ENCODE measurements at regions not wholly inside any gene's neighbourhood (a gene's known extent, or its start where the extent isn't known, plus 50 kb on each side); places are given as distances from the start of the nearest gene placed in this dataset.

- TF ChIP-seq, protein P1, sequence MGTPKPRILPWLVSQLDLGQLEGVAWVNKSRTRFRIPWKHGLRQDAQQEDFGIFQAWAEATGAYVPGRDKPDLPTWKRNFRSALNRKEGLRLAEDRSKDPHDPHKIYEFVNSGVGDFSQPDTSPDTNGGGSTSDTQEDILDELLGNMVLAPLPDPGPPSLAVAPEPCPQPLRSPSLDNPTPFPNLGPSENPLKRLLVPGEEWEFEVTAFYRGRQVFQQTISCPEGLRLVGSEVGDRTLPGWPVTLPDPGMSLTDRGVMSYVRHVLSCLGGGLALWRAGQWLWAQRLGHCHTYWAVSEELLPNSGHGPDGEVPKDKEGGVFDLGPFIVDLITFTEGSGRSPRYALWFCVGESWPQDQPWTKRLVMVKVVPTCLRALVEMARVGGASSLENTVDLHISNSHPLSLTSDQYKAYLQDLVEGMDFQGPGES (IDR thresholded peaks at IDR 0.05; ENCODE audit: low read depth, low read length) = no peak
- TF ChIP-seq ZBTB33 (IDR thresholded peaks at IDR 0.05; ENCODE audit: borderline replicate concordance, low read depth) = no peak
- no peak for TF ChIP-seq RXRA (IDR thresholded peaks at IDR 0.05; ENCODE audit: borderline replicate concordance, low read depth)
These were observed 530.6 kb downstream of the FUT8 start (continued) for GRCh38 chr14:65943150-65943549.

DNA sequence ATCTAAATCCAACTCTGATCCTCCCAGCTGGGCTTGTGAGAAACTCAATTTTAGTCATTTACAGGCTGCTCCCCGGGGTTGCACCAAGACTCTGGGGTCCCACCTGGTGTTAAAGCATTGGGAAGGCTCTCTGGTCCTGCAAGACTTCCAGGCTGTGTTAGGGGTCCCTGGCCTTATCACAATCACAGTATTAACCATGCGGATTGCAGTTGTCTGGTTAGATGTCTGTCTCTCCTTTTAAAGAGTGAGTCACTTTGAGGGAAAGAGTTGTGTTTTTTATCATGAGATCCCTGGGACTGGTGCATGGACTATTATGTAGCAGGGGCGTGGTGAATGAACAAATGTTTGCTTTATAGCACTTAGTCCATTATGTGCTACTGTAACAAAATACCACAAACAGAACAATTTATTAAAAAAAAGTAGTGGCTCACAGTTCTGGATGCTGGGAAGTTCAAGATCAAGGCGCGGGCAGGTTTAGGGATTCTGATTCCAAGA, 531.4 kb downstream of the FUT8 start:
- H3K27me3 ChIP-seq (ENCODE audit: insufficient read depth) = no peaks in the 10 kb centered on the region
- H3K79me2 ChIP-seq (ENCODE audit: insufficient read depth) = no peaks in the 10 kb centered on the region
- DNase-seq = no peak
- no peak for TF ChIP-seq YY1 (IDR thresholded peaks at IDR 0.05; ENCODE audit: low read depth)
- no peak for TF ChIP-seq FOXJ3 (CRISPR knock-in tag; IDR thresholded peaks at IDR 0.05)
- no peak for TF ChIP-seq TCF12 (IDR thresholded peaks at IDR 0.05)
- TF ChIP-seq RXRA (IDR thresholded peaks at IDR 0.05; ENCODE audit: borderline replicate concordance, low read depth) = no peak
- TF ChIP-seq TEAD4 (IDR thresholded peaks at IDR 0.05; ENCODE audit: borderline replicate concordance, insufficient read depth) = no peak
- no peak for TF ChIP-seq CHD2 (IDR thresholded peaks at IDR 0.05; ENCODE audit: low read length, partially characterized antibody)
- TF ChIP-seq POLR2AphosphoS5 (IDR thresholded peaks at IDR 0.05; ENCODE audit: low read depth, low read length) = no peak
- TF ChIP-seq MXI1 (IDR thresholded peaks at IDR 0.05; ENCODE audit: low read depth, low read length) = no peak
- no peak for TF ChIP-seq ELF1 (IDR thresholded peaks at IDR 0.05)
- TF ChIP-seq EP300 (IDR thresholded peaks at IDR 0.05; ENCODE audit: borderline replicate concordance in 1 of 2, low read depth in 1 of 2, low read length in 1 of 2) = no peak
- TF ChIP-seq ZBTB33 (IDR thresholded peaks at IDR 0.05; ENCODE audit: borderline replicate concordance, low read depth) = no peak
- no peak for TF ChIP-seq FOSL2 (IDR thresholded peaks at IDR 0.05; ENCODE audit: borderline replicate concordance, low read depth)
- TF ChIP-seq RFX5 (IDR thresholded peaks at IDR 0.05; ENCODE audit: low read length) = no peak
- TF ChIP-seq, protein P2, sequence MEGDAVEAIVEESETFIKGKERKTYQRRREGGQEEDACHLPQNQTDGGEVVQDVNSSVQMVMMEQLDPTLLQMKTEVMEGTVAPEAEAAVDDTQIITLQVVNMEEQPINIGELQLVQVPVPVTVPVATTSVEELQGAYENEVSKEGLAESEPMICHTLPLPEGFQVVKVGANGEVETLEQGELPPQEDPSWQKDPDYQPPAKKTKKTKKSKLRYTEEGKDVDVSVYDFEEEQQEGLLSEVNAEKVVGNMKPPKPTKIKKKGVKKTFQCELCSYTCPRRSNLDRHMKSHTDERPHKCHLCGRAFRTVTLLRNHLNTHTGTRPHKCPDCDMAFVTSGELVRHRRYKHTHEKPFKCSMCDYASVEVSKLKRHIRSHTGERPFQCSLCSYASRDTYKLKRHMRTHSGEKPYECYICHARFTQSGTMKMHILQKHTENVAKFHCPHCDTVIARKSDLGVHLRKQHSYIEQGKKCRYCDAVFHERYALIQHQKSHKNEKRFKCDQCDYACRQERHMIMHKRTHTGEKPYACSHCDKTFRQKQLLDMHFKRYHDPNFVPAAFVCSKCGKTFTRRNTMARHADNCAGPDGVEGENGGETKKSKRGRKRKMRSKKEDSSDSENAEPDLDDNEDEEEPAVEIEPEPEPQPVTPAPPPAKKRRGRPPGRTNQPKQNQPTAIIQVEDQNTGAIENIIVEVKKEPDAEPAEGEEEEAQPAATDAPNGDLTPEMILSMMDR (IDR thresholded peaks at IDR 0.05) = no peak
- no peak for TF ChIP-seq MAX (IDR thresholded peaks at IDR 0.05; ENCODE audit: low read depth)
- TF ChIP-seq GATA2 (CRISPR knock-in tag; IDR thresholded peaks at IDR 0.05) = no peak
- no peaks in the 10 kb centered on the region for H3K9me3 ChIP-seq
- no peak overlapping the region for H3K4me2 ChIP-seq
- H3K27ac ChIP-seq (ENCODE audit: low read depth in 2 of 2, low read length in 1 of 2) = no peak overlapping the region
- H3K9me2 ChIP-seq = no peaks in the 10 kb centered on the region
- H3K9ac ChIP-seq = no peak overlapping the region
- ChIA-PET POLR2A (no interaction called here), CTCF (no interaction called here)
- H2AFZ ChIP-seq (ENCODE audit: low read depth) = no peak overlapping the region
- no peak overlapping the region for H3K4me3 ChIP-seq (ENCODE audit: low read depth in 2 of 2, low read length in 1 of 2)
- WGBS (ENCODE audit: low lambda C conversion rate) = 54% methylated on average over 5 of the region's 5 CpGs
- H4K20me1 ChIP-seq (ENCODE audit: insufficient read depth) = no peaks in the 10 kb centered on the region
- H3F3A ChIP-seq (replicated peaks; ENCODE audit: insufficient read depth) = no peaks in the 10 kb centered on the region
- no peaks in the 10 kb centered on the region for H3K36me3 ChIP-seq (replicated peaks in 1 of 2; ENCODE audit: control insufficient read depth in 1 of 2, insufficient read depth in 2 of 2, low read length in 1 of 2)
- H3K4me1 ChIP-seq (ENCODE audit: control insufficient read depth in 1 of 2, insufficient read depth in 2 of 2, low read depth in 1 of 2, low read length in 1 of 2) = peaks cover 0 to 12% of the 10 kb centered on the region in 2 experiments; a peak in 1 of 4 replicates

Data from SK-N-SH (cell line).